GM20000 (cell line): ENCODE measurements at regions not wholly inside any gene's neighbourhood (a gene's known extent, or its start where the extent isn't known, plus 50 kb on each side); places are given as distances from the start of the nearest gene placed in this dataset.

ENCODE experiments used
- DNase-seq: peaks from one replicate; pipeline ENCODE4 v3.0.0; 2012; ENCODE audit warnings: low spot score
- CTCF ChIP-seq: IDR thresholded peaks from 2 replicates; pipeline ENCODE4 v1.5.1; 2012; ENCODE audit warnings: mild to moderate bottlenecking, control low read depth; ENCODE audit errors: extremely low read depth, missing control alignments

GRCh38 chr15:97143592-97144376 is 813.3 kb downstream of the NR2F2 start:
- TF ChIP-seq CTCF: no peak

GRCh38 chr15:97144377-97144711 is 813.8 kb downstream of the NR2F2 start:
- TF ChIP-seq CTCF: no peak
- DNase-seq: no peak

More at GRCh38 chr15:97143592-97144376, 813.3 kb downstream of the NR2F2 start:
- no peak for DNase-seq

GRCh38 chr15:97146929-97147870 is 813.3 kb upstream of the ARRDC4 start:
- DNase-seq: no peak
- no peak for TF ChIP-seq CTCF

- no peak for DNase-seq
- no peak for TF ChIP-seq CTCF
These were observed 807.0 kb upstream of the ARRDC4 start for GRCh38 chr15:97153356-97153965.

- no peak for TF ChIP-seq CTCF
- no peak for DNase-seq
These were observed 803.7 kb upstream of the ARRDC4 start for GRCh38 chr15:97156739-97157265.

GRCh38 chr15:97162805-97163495 is 797.6 kb upstream of the ARRDC4 start:
- no peak for DNase-seq
- no peak for TF ChIP-seq CTCF
